HK-2 (cell line): ENCODE measurements at regions not wholly inside any gene's neighbourhood (a gene's known extent, or its start where the extent isn't known, plus 50 kb on each side); places are given as distances from the start of the nearest gene placed in this dataset.

Experiments used
- DNase-seq: peaks from one replicate; pipeline ENCODE4 v3.0.0-alpha.2; 2018; ENCODE audit not compliant: unreplicated experiment

GRCh38 chr2:2930841-2931240, 446.8 kb downstream of the EIPR1 start:
- DNase-seq, result no peak

- no peak for DNase-seq
Measured at GRCh38 chr2:2926858-2927175, 450.8 kb downstream of the EIPR1 start.

- no peak for DNase-seq
Measured at GRCh38 chr2:2926009-2926857, 451.4 kb downstream of the EIPR1 start.

- no peak for DNase-seq
Measured at GRCh38 chr2:2922156-2922555, 455.5 kb downstream of the EIPR1 start.

GRCh38 chr2:2921011-2921720, 456.5 kb downstream of the EIPR1 start:
- no peak for DNase-seq

GRCh38 chr2:2919574-2920365, 457.8 kb downstream of the EIPR1 start:
- DNase-seq, result no peak

- no peak for DNase-seq
Measured at GRCh38 chr2:2919026-2919425, 458.6 kb downstream of the EIPR1 start.

- no peak for DNase-seq
Measured at GRCh38 chr2:2916621-2917020, 461.0 kb downstream of the EIPR1 start.

- DNase-seq, result no peak
Measured at GRCh38 chr2:2914252-2914651, 463.4 kb downstream of the EIPR1 start.

- no peak for DNase-seq
Measured at GRCh38 chr2:2913601-2914120, 464.0 kb downstream of the EIPR1 start.

GRCh38 chr2:2912731-2913130, 464.9 kb downstream of the EIPR1 start:
- DNase-seq, result no peak

GRCh38 chr2:2912293-2912692, 465.3 kb downstream of the EIPR1 start:
- DNase-seq, result no peak

- no peak for DNase-seq
Measured at GRCh38 chr2:2910259-2910658, 467.4 kb downstream of the EIPR1 start.

- no peak for DNase-seq
Measured at GRCh38 chr2:2909086-2910035, 468.3 kb downstream of the EIPR1 start.

- no peak for DNase-seq
Measured at GRCh38 chr2:2906091-2906490, 471.5 kb downstream of the EIPR1 start.

- DNase-seq, result no peak
Measured at GRCh38 chr2:2904721-2905350, 472.8 kb downstream of the EIPR1 start.

- DNase-seq, result no peak
Measured at GRCh38 chr2:2902547-2903281, 474.9 kb downstream of the EIPR1 start.

GRCh38 chr2:2901384-2902345, 476.0 kb downstream of the EIPR1 start:
- no peak for DNase-seq

GRCh38 chr2:2899826-2900225, 477.8 kb downstream of the EIPR1 start:
- no peak for DNase-seq
